Upper lobe of left lung (tissue), 4 donors: ENCODE measurements at regions not wholly inside any gene's neighbourhood (a gene's known extent, or its start where the extent isn't known, plus 50 kb on each side); places are given as distances from the start of the nearest gene placed in this dataset.

Experiments used
- POLR2A ChIP-seq, 4 donors: fragments of 450-650 bp; IDR thresholded peaks; one replicate each; pipeline ENCODE4 v1.5.1; 2016 to 2017; ENCODE audit warnings: antibody characterized with exemption in 4 of 4, mild to moderate bottlenecking in 2 of 4
- TF ChIP-seq, protein P1 (sequence below), 6 experiments: fragments of 450-650 bp in 4 of 6; fragments of 200-600 bp in 2 of 6; sonication (generic) in 2 of 6; IDR thresholded peaks; one replicate each; pipeline ENCODE4 v1.5.1; 2016 to 2019; ENCODE audit warnings: antibody characterized with exemption in 6 of 6

DNA sequence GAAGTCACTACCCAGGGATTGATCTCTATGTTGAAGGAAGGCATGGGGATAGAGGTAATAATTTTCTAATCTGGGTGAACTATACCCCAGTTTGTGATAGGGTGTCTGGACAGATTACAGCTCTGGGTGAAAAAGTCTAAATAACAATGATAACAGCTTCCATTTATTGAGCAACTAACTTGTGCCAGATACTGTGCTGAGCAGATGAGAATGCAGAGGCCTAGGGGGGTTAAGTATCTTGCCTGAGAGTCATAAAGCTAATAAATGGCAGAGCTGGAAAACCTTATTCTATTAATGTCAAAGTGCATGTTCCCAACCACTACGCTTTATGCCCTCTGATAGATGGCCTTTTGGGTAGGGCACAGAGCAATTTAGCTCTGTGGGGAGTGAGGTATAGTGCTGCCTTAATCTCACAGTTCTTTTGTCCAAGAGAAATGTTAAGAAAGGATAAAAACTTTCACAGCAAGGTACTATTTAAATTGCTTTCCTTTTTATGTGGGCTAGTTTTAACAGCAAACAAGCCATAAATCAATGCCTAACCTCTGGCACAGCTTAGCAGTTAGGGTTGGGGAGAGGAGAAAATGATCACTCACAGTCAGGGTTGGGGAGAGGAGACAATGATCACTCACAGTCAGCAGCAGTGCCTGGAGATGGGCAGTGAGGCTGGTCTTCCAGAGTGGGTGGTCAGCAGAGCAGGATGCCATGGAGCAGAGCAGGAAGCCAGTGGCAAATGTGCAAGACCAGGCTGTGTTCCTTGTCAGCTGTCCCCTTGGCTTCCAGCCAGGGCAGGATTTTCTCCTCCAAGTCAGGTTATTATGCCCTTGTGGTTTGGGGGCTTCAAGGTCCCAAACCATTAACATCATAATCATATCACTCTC lies 187.0 kb downstream of the CARTPT start:
- TF ChIP-seq, protein P1, sequence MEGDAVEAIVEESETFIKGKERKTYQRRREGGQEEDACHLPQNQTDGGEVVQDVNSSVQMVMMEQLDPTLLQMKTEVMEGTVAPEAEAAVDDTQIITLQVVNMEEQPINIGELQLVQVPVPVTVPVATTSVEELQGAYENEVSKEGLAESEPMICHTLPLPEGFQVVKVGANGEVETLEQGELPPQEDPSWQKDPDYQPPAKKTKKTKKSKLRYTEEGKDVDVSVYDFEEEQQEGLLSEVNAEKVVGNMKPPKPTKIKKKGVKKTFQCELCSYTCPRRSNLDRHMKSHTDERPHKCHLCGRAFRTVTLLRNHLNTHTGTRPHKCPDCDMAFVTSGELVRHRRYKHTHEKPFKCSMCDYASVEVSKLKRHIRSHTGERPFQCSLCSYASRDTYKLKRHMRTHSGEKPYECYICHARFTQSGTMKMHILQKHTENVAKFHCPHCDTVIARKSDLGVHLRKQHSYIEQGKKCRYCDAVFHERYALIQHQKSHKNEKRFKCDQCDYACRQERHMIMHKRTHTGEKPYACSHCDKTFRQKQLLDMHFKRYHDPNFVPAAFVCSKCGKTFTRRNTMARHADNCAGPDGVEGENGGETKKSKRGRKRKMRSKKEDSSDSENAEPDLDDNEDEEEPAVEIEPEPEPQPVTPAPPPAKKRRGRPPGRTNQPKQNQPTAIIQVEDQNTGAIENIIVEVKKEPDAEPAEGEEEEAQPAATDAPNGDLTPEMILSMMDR (IDR thresholded peaks at IDR 0.05) = no peak
- no peak for TF ChIP-seq POLR2A (IDR thresholded peaks at IDR 0.05)
